GM23338 (cell line): ENCODE measurements at regions not wholly inside any gene's neighbourhood (a gene's known extent, or its start where the extent isn't known, plus 50 kb on each side); places are given as distances from the start of the nearest gene placed in this dataset.

Source experiments
- ATAC-seq: fragments of 200-7000 bp; cut with Tn5 transposase; 3 replicates; pipeline ENCODE4 v1.9.1; 2020
- DNase-seq: peaks from one replicate; pipeline ENCODE4 v3.0.0-alpha.2; 2015; ENCODE audit warnings: low spot score
- H2AFZ ChIP-seq: fragments of 200-600 bp; sonication (generic); 2 replicates; pipeline ENCODE4 v1.8.0; 2016; ENCODE audit warnings: antibody characterized with exemption, mild to moderate bottlenecking, moderate library complexity
- H3F3A ChIP-seq: fragments of 200-600 bp; sonication (generic); replicated peaks from 2 replicates; pipeline ENCODE4 v1.8.0; 2017; ENCODE audit warnings: antibody characterized with exemption, mixed run types, low read depth
- H3K27ac ChIP-seq: fragments of 200-600 bp; sonication (generic); 2 replicates; pipeline ENCODE4 v1.6.1; 2016; ENCODE audit warnings: low read depth
- H3K27me3 ChIP-seq: fragments of 200-600 bp; sonication (generic); 2 replicates; pipeline ENCODE4 v1.8.0; 2016; ENCODE audit warnings: mild to moderate bottlenecking, mixed run types, moderate library complexity; ENCODE audit not compliant: insufficient read depth
- H3K36me3 ChIP-seq: fragments of 200-600 bp; sonication (generic); 2 replicates; pipeline ENCODE4 v1.8.0; 2016; ENCODE audit warnings: mild to moderate bottlenecking; ENCODE audit not compliant: insufficient read depth
- H3K4me1 ChIP-seq: fragments of 200-600 bp; sonication (generic); 2 replicates; pipeline ENCODE4 v1.8.0; 2016; ENCODE audit warnings: mild to moderate bottlenecking, moderate library complexity; ENCODE audit not compliant: insufficient read depth
- H3K4me2 ChIP-seq: fragments of 200-600 bp; sonication (generic); 2 replicates; pipeline ENCODE4 v1.7.1; 2017; ENCODE audit warnings: mixed run types
- H3K4me3 ChIP-seq: fragments of 200-600 bp; sonication (generic); 2 replicates; pipeline ENCODE4 v1.6.1; 2016; ENCODE audit warnings: mixed run types
- H3K79me2 ChIP-seq: fragments of 200-600 bp; sonication (generic); replicated peaks from 2 replicates; pipeline ENCODE4 v1.8.0; 2017; ENCODE audit warnings: mild to moderate bottlenecking; ENCODE audit not compliant: insufficient read depth
- H3K9me2 ChIP-seq: fragments of 200-600 bp; sonication (generic); 2 replicates; pipeline ENCODE4 v1.8.0; 2017; ENCODE audit not compliant: insufficient read depth
- H4K20me1 ChIP-seq: fragments of 200-600 bp; sonication (generic); replicated peaks from 2 replicates; pipeline ENCODE4 v1.8.0; 2017; ENCODE audit warnings: mild to moderate bottlenecking; ENCODE audit not compliant: insufficient read depth
- H3K27ac Mint-ChIP-seq: 2 replicates; pipeline ENCODE4 v1.8.0; 2020; ENCODE audit warnings: inconsistent platforms, mild to moderate bottlenecking, moderate library complexity, mixed read lengths
- H3K27me3 Mint-ChIP-seq: 3 replicates; pipeline ENCODE4 v1.8.0; 2022; ENCODE audit warnings: low read depth, mild to moderate bottlenecking, moderate library complexity, mixed read lengths, inconsistent platforms; ENCODE audit not compliant: insufficient read depth, poor library complexity
- H3K36me3 Mint-ChIP-seq: 3 replicates; pipeline ENCODE4 v1.8.0; 2021; ENCODE audit warnings: low read depth, mild to moderate bottlenecking, inconsistent platforms, moderate library complexity, mixed read lengths
- H3K4me1 Mint-ChIP-seq: 3 replicates; pipeline ENCODE4 v1.8.0; 2020; ENCODE audit warnings: mild to moderate bottlenecking, inconsistent platforms, mixed read lengths
- H3K4me3 Mint-ChIP-seq: 3 replicates; pipeline ENCODE4 v1.8.0; 2021; ENCODE audit warnings: moderate library complexity, mild to moderate bottlenecking, inconsistent platforms, mixed read lengths
- H3K9me3 Mint-ChIP-seq: 3 replicates; pipeline ENCODE4 v1.8.0; 2020; ENCODE audit warnings: moderate library complexity, mild to moderate bottlenecking, inconsistent platforms, mixed read lengths
- CREB1 ChIP-seq: fragments of 250-450 bp; sonication (Bioruptor Pico); IDR thresholded peaks from 2 replicates; pipeline ENCODE4 v1.5.0; 2020; ENCODE audit warnings: low read depth, mild to moderate bottlenecking, moderate library complexity
- CTCF ChIP-seq, 2 experiments: fragments of 200-600 bp in 1 of 2; sonication (generic) in 1 of 2; conservative IDR thresholded peaks; 2 replicates each; pipeline versions ENCODE4 v1.5.1 to v1.6.1; 2016 to 2017; ENCODE audit warnings: antibody characterized with exemption in 2 of 2, low read depth in 2 of 2, mild to moderate bottlenecking in 2 of 2, moderate library complexity in 1 of 2
- EZH2 ChIP-seq: fragments of 200-600 bp; sonication (generic); IDR thresholded peaks from one replicate; pipeline ENCODE4 v1.8.0; 2017; ENCODE audit warnings: antibody characterized with exemption, mild to moderate bottlenecking, low read depth; ENCODE audit not compliant: unreplicated experiment
- EZH2phosphoT487 ChIP-seq: fragments of 200-600 bp; sonication (generic); IDR thresholded peaks from one replicate; pipeline ENCODE4 v1.8.1; 2018; ENCODE audit warnings: antibody characterized with exemption; ENCODE audit not compliant: unreplicated experiment
- JUNB ChIP-seq: IDR thresholded peaks from one replicate; pipeline ENCODE4 v1.6.1; 2016; ENCODE audit warnings: antibody characterized with exemption; ENCODE audit not compliant: unreplicated experiment
- NANOG ChIP-seq: IDR thresholded peaks from 2 replicates; pipeline ENCODE4 v1.6.1; 2016; ENCODE audit warnings: antibody characterized with exemption, borderline replicate concordance
- POLR2AphosphoS5 ChIP-seq: IDR thresholded peaks from 2 replicates; pipeline ENCODE4 v1.6.1; 2016; ENCODE audit warnings: antibody characterized with exemption, low read depth
- ZNF462 ChIP-seq: fragments of 250-450 bp; sonication (Bioruptor Pico); IDR thresholded peaks from 2 replicates; pipeline ENCODE4 v1.5.0; 2020; ENCODE audit warnings: mild to moderate bottlenecking, moderate library complexity
- TF ChIP-seq, protein P1 (sequence below): IDR thresholded peaks from one replicate; pipeline ENCODE4 v1.6.1; 2018; ENCODE audit warnings: antibody characterized with exemption; ENCODE audit not compliant: unreplicated experiment

GRCh38 chr5:40404613-40405012 lies 275.1 kb upstream of the PTGER4 start:
- Histone ChIP-seq H3K9me2 (no peaks in the 10 kb centered on the region), H3K27ac (no peak overlapping the region), H4K20me1 (no peaks in the 10 kb centered on the region), H3K27me3 (no peaks in the 10 kb centered on the region), H3F3A (no peaks in the 10 kb centered on the region), H3K79me2 (no peaks in the 10 kb centered on the region), H3K36me3 (no peaks in the 10 kb centered on the region), H3K4me2 (no peak overlapping the region), H3K4me1 (no peaks in the 10 kb centered on the region), H2AFZ (no peak overlapping the region), H3K4me3 (no peak overlapping the region)
- no peaks in the 10 kb centered on the region for H3K36me3 Mint-ChIP-seq
- H3K27ac Mint-ChIP-seq = no peak overlapping the region
- no peak overlapping the region for H3K4me3 Mint-ChIP-seq
- no peak for TF ChIP-seq NANOG
- no peaks in the 10 kb centered on the region for H3K9me3 Mint-ChIP-seq
- DNase-seq (no peak), ATAC-seq (no peak)
- peaks cover 3% of the 10 kb centered on the region; the same call in 2 of the 3 replicates for H3K4me1 Mint-ChIP-seq
- H3K27me3 Mint-ChIP-seq = no peaks in the 10 kb centered on the region

DNA sequence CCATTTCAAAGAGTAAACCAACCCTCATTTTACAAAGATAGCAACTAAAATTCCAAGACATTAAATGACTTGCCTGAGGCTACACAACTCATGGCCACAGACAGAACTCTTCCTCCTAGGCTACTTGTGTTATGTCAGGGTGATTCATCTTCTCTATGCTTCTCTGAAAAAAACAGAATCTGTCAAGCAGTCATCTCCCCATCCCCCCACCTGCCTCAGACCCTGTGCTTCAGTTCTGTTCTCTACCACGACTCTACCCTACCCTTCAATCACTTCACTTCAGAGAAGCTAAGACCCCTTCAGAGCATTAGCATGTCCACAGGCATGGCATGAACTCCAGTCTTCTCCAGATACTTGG lies 277.7 kb upstream of the PTGER4 start:
- H3K9me2 ChIP-seq = no peaks in the 10 kb centered on the region
- no peak overlapping the region for H3K27ac ChIP-seq
- H3K79me2 ChIP-seq = no peaks in the 10 kb centered on the region
- no peak overlapping the region for H3K27ac Mint-ChIP-seq
- no peaks in the 10 kb centered on the region for H3K27me3 Mint-ChIP-seq
- no peaks in the 10 kb centered on the region for H3K36me3 Mint-ChIP-seq
- H3K4me1 ChIP-seq = no peaks in the 10 kb centered on the region
- ATAC-seq = no peak
- no peak overlapping the region for H3K4me2 ChIP-seq
- H3F3A ChIP-seq = no peaks in the 10 kb centered on the region
- H3K4me3 Mint-ChIP-seq = no peak overlapping the region
- no peak overlapping the region for H3K4me3 ChIP-seq
- no peaks in the 10 kb centered on the region for H3K9me3 Mint-ChIP-seq
- no peaks in the 10 kb centered on the region for H4K20me1 ChIP-seq
- peaks cover 3% of the 10 kb centered on the region; the same call in 2 of the 3 replicates for H3K4me1 Mint-ChIP-seq
- no peaks in the 10 kb centered on the region for H3K36me3 ChIP-seq
- DNase-seq = no peak
- no peak overlapping the region for H2AFZ ChIP-seq
- TF ChIP-seq JUNB (no peak), CREB1 (no peak), NANOG (no peak), CTCF (conservative IDR thresholded peaks at IDR 0.05; ENCODE audit: low read depth in 2 of 2) (no peak), EZH2 (no peak), ZNF462 (no peak), POLR2AphosphoS5 (no peak), EZH2phosphoT487 (no peak)
- TF ChIP-seq, protein P1, sequence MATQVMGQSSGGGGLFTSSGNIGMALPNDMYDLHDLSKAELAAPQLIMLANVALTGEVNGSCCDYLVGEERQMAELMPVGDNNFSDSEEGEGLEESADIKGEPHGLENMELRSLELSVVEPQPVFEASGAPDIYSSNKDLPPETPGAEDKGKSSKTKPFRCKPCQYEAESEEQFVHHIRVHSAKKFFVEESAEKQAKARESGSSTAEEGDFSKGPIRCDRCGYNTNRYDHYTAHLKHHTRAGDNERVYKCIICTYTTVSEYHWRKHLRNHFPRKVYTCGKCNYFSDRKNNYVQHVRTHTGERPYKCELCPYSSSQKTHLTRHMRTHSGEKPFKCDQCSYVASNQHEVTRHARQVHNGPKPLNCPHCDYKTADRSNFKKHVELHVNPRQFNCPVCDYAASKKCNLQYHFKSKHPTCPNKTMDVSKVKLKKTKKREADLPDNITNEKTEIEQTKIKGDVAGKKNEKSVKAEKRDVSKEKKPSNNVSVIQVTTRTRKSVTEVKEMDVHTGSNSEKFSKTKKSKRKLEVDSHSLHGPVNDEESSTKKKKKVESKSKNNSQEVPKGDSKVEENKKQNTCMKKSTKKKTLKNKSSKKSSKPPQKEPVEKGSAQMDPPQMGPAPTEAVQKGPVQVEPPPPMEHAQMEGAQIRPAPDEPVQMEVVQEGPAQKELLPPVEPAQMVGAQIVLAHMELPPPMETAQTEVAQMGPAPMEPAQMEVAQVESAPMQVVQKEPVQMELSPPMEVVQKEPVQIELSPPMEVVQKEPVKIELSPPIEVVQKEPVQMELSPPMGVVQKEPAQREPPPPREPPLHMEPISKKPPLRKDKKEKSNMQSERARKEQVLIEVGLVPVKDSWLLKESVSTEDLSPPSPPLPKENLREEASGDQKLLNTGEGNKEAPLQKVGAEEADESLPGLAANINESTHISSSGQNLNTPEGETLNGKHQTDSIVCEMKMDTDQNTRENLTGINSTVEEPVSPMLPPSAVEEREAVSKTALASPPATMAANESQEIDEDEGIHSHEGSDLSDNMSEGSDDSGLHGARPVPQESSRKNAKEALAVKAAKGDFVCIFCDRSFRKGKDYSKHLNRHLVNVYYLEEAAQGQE = no peak
- H3K27me3 ChIP-seq = no peaks in the 10 kb centered on the region
